HUES48 (cell line): ENCODE measurements at regions not wholly inside any gene's neighbourhood (a gene's known extent, or its start where the extent isn't known, plus 50 kb on each side); places are given as distances from the start of the nearest gene placed in this dataset.
"Not testable (repeated sequence)": the region's sequence is repeated elsewhere in the genome, so short reads cannot be mapped to it uniquely, and the experiment has no call there.

Experiments used
- H3K27ac ChIP-seq: one replicate; pipeline ENCODE4 v1.7.0; 2013; ENCODE audit warnings: low read depth, low read length, inconsistent platforms
- H3K27me3 ChIP-seq: 2 replicates; pipeline ENCODE4 v1.6.1; 2013; ENCODE audit warnings: mild to moderate bottlenecking, low read length; ENCODE audit not compliant: control insufficient read depth, insufficient read depth
- H3K36me3 ChIP-seq: 2 replicates; pipeline ENCODE4 v1.6.1; 2013; ENCODE audit warnings: low read length; ENCODE audit not compliant: control insufficient read depth, insufficient read depth
- H3K4me1 ChIP-seq: 2 replicates; pipeline ENCODE4 v1.6.1; 2013; ENCODE audit warnings: mild to moderate bottlenecking, low read length; ENCODE audit not compliant: control insufficient read depth, insufficient read depth
- H3K4me3 ChIP-seq: 2 replicates; pipeline ENCODE4 v1.5.1; 2013; ENCODE audit warnings: mild to moderate bottlenecking, low read depth, low read length
- H3K9ac ChIP-seq: 2 replicates; pipeline ENCODE4 v1.6.1; 2013; ENCODE audit warnings: mild to moderate bottlenecking, low read depth, low read length, moderate library complexity
- H3K9me3 ChIP-seq: 2 replicates; pipeline ENCODE4 v1.6.1; 2013; ENCODE audit warnings: low read length; ENCODE audit not compliant: control insufficient read depth, insufficient read depth

- Histone ChIP-seq H3K4me1 (no peaks in the 10 kb centered on the region), H3K9ac (no peak overlapping the region), H3K4me3 (no peak overlapping the region), H3K27me3 (peaks cover 98% of the 10 kb centered on the region), H3K9me3 (no peaks in the 10 kb centered on the region), H3K36me3 (no peaks in the 10 kb centered on the region), H3K27ac (no peak overlapping the region)
These were observed 115.4 kb downstream of the VPREB1 start for GRCh38 chr22:22360014-22360413.

DNA sequence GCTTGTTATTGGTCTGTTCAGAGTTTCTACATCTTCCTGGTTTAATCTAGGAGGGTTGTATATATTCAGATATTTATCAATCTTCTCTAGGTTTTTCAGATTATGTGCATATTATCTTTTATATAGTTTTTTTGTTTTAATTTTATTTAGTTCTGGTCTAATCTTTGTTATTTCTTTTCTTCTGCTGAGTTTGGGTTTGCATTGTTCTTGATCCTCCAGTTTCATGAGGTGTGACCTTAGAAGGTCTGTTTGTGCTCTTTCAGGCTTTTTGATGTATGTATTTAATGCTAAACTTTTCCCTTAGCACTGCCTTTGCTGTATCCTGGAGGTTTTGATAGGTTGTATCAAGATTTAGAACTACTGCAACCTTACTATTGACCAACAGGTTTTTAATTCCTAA lies 117.7 kb downstream of the VPREB1 start:
- no peaks in the 10 kb centered on the region for H3K9me3 ChIP-seq
- no peak overlapping the region for H3K27ac ChIP-seq
- no peaks in the 10 kb centered on the region for H3K4me1 ChIP-seq
- H3K4me3 ChIP-seq: no peak overlapping the region
- no peaks in the 10 kb centered on the region for H3K36me3 ChIP-seq
- no peak overlapping the region for H3K9ac ChIP-seq
- peaks cover 98% of the 10 kb centered on the region for H3K27me3 ChIP-seq

DNA sequence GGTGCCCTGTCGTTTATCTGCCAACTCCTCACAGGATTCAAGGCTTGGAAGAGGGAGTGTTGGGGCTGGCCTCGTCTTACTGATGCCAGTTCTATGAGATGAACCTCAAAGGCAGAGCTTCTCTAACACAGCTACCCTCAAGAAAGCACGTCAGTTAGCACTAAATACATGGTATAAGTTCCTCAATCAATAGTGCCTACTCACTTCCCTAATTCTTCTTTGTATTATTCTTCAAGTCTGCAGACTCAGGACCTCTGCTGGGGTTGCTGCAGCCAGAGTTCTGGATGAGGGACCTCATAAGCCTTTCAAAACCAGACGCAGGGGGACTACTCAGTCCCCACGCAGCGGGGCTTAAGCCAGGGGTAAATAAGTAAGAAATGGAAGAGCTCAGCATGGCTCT lies 118.3 kb downstream of the VPREB1 start:
- Histone ChIP-seq H3K27me3 (peaks cover 100% of the 10 kb centered on the region), H3K27ac (no peak overlapping the region), H3K4me3 (no peak overlapping the region), H3K36me3 (no peaks in the 10 kb centered on the region), H3K4me1 (no peaks in the 10 kb centered on the region), H3K9me3 (no peaks in the 10 kb centered on the region), H3K9ac (no peak overlapping the region)

GRCh38 chr22:22364207-22364606 lies 119.6 kb downstream of the VPREB1 start:
- no peak overlapping the region for H3K27ac ChIP-seq
- H3K4me3 ChIP-seq: no peak overlapping the region
- H3K4me1 ChIP-seq: no peaks in the 10 kb centered on the region
- peaks cover 100% of the 10 kb centered on the region for H3K27me3 ChIP-seq
- H3K9ac ChIP-seq: no peak overlapping the region
- no peaks in the 10 kb centered on the region for H3K36me3 ChIP-seq
- H3K9me3 ChIP-seq: no peaks in the 10 kb centered on the region

GRCh38 chr22:22366537-22366936 lies 122.0 kb downstream of the VPREB1 start:
- Histone ChIP-seq H3K4me1 (no peaks in the 10 kb centered on the region), H3K9me3 (no peaks in the 10 kb centered on the region), H3K36me3 (no peaks in the 10 kb centered on the region), H3K4me3 (no peak overlapping the region), H3K27ac (no peak overlapping the region), H3K27me3 (peaks cover 100% of the 10 kb centered on the region), H3K9ac (no peak overlapping the region)

GRCh38 chr22:22368516-22368915 lies 123.9 kb downstream of the VPREB1 start:
- no peak overlapping the region for H3K27ac ChIP-seq
- peaks cover 100% of the 10 kb centered on the region for H3K27me3 ChIP-seq
- H3K9ac ChIP-seq: no peak overlapping the region
- no peak overlapping the region for H3K4me3 ChIP-seq
- H3K36me3 ChIP-seq: no peaks in the 10 kb centered on the region
- H3K4me1 ChIP-seq: no peaks in the 10 kb centered on the region
- no peaks in the 10 kb centered on the region for H3K9me3 ChIP-seq

DNA sequence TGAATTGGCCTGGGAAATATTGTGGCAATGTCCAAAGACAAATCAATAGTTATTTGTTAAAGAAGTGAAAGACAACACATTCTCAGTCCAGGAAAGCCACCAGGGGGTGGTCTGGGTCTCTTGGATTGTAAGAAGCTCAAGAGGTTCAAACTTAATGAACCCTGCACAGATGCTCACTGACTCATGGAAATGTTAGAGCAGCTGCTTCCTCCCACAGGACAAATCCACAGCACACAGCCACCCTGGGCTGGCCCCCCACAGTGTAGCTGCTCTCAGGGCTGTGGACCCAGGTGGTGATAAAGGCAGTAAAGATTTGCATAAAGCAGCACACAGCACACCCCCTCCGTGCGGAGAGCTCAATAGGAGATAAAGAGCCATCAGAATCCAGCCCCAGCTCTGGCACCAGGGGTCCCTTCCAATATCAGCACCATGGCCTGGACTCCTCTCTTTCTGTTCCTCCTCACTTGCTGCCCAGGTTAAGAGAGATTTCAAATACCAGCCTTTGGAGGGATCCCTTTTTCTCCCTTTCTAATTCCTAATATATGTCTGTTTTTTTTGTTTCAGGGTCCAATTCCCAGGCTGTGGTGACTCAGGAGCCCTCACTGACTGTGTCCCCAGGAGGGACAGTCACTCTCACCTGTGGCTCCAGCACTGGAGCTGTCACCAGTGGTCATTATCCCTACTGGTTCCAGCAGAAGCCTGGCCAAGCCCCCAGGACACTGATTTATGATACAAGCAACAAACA lies 124.8 kb downstream of the VPREB1 start:
- not testable (repeated sequence) for H3K9ac ChIP-seq, H3K4me3 ChIP-seq, H3K27ac ChIP-seq, H3K9me3 ChIP-seq, H3K36me3 ChIP-seq, H3K4me1 ChIP-seq
- peaks cover 100% of the 10 kb centered on the region for H3K27me3 ChIP-seq

GRCh38 chr22:22369964-22370270 lies 125.3 kb downstream of the VPREB1 start:
- Histone ChIP-seq H3K9ac (no peak overlapping the region), H3K27ac (no peak overlapping the region), H3K36me3 (no peaks in the 10 kb centered on the region), H3K9me3 (no peaks in the 10 kb centered on the region), H3K4me3 (no peak overlapping the region), H3K4me1 (no peaks in the 10 kb centered on the region), H3K27me3 (peaks cover 100% of the 10 kb centered on the region)

- no peak overlapping the region for H3K27ac ChIP-seq
- H3K36me3 ChIP-seq: no peaks in the 10 kb centered on the region
- no peaks in the 10 kb centered on the region for H3K9me3 ChIP-seq
- peaks cover 100% of the 10 kb centered on the region for H3K27me3 ChIP-seq
- H3K9ac ChIP-seq: no peak overlapping the region
- H3K4me3 ChIP-seq: no peak overlapping the region
- H3K4me1 ChIP-seq: no peaks in the 10 kb centered on the region
These were observed 126.5 kb downstream of the VPREB1 start for GRCh38 chr22:22371031-22371541.

- Histone ChIP-seq H3K9me3 (no peaks in the 10 kb centered on the region), H3K27ac (no peak overlapping the region), H3K4me1 (no peaks in the 10 kb centered on the region), H3K9ac (no peak overlapping the region), H3K4me3 (no peak overlapping the region), H3K36me3 (no peaks in the 10 kb centered on the region), H3K27me3 (peaks cover 100% of the 10 kb centered on the region)
These were observed 127.5 kb downstream of the VPREB1 start for GRCh38 chr22:22372086-22372485.

- no peaks in the 10 kb centered on the region for H3K4me1 ChIP-seq
- H3K36me3 ChIP-seq: no peaks in the 10 kb centered on the region
- H3K9ac ChIP-seq: no peak overlapping the region
- no peak overlapping the region for H3K27ac ChIP-seq
- no peaks in the 10 kb centered on the region for H3K9me3 ChIP-seq
- H3K4me3 ChIP-seq: no peak overlapping the region
- peaks cover 100% of the 10 kb centered on the region for H3K27me3 ChIP-seq
These were observed 129.6 kb downstream of the VPREB1 start for GRCh38 chr22:22374163-22374562.
